Panc1 (cell line): ENCODE measurements at regions not wholly inside any gene's neighbourhood (a gene's known extent, or its start where the extent isn't known, plus 50 kb on each side); places are given as distances from the start of the nearest gene placed in this dataset.

ENCODE experiments used
- ATAC-seq: fragments of 200-7000 bp; cut with Tn5 transposase; 2 replicates; pipeline ENCODE4 v1.9.1; 2020; ENCODE audit warnings: mild to moderate bottlenecking, moderate library complexity
- BruUV-seq: library from RNA; stranded (reverse); fragments of 400-500 nt; replicated peaks from 2 replicates; lab custom pipeline; 2021; lab: Mats Ljungman, UMichigan
- CTCF ChIA-PET: fragments of 300-600 bp; sonication (Branson Sonifier 250); formaldehyde crosslinking; loops from one replicate; lab custom pipeline; 2022; ENCODE audit warnings: antibody characterized with exemption; lab: Charles Lee
- POLR2A ChIA-PET: fragments of 300-600 bp; sonication (Branson Sonifier 250); formaldehyde crosslinking; loops from one replicate; lab custom pipeline; 2022; ENCODE audit warnings: antibody characterized with exemption; lab: Charles Lee
- DNase-seq: peaks from one replicate; pipeline ENCODE4 v3.0.0-alpha.2; 2010; ENCODE audit warnings: low read depth, low spot score
- H3K27ac ChIP-seq: 2 replicates; pipeline ENCODE4 v1.5.1; 2011; ENCODE audit warnings: mild to moderate bottlenecking, low read length, inconsistent platforms
- H3K27me3 ChIP-seq: fragments of 200-500 bp; sonication (Bioruptor generic); 2 replicates; pipeline ENCODE4 v1.6.0; 2014; ENCODE audit warnings: low read length, inconsistent platforms; ENCODE audit not compliant: control insufficient read depth, insufficient read depth
- H3K36me3 ChIP-seq: fragments of 200-500 bp; sonication (Bioruptor generic); 2 replicates; pipeline ENCODE4 v1.5.1; 2014; ENCODE audit warnings: inconsistent platforms, mild to moderate bottlenecking, low read length, moderate library complexity; ENCODE audit not compliant: control insufficient read depth, insufficient read depth
- H3K4me1 ChIP-seq: 2 replicates; pipeline ENCODE4 v1.5.1; 2011; ENCODE audit warnings: inconsistent platforms, mild to moderate bottlenecking, low read length, moderate library complexity; ENCODE audit not compliant: control insufficient read depth, insufficient read depth
- H3K4me3 ChIP-seq, 2 experiments: 2 replicates each; pipeline ENCODE4 v1.5.1; 2011 to 2012; ENCODE audit warnings: low read depth in 2 of 2, low read length in 2 of 2, mild to moderate bottlenecking in 2 of 2, inconsistent platforms in 1 of 2, moderate library complexity in 1 of 2
- H3K9me3 ChIP-seq: fragments of 200-500 bp; sonication (Bioruptor generic); 2 replicates; pipeline ENCODE4 v1.5.1; 2014; ENCODE audit warnings: low read depth, mild to moderate bottlenecking, inconsistent platforms, low read length, moderate library complexity; ENCODE audit not compliant: control insufficient read depth, insufficient read depth
- POLR2AphosphoS5 ChIP-seq: IDR thresholded peaks from 2 replicates; pipeline ENCODE4 v1.6.1; 2012; ENCODE audit warnings: mild to moderate bottlenecking, low read depth, low read length, moderate library complexity
- REST ChIP-seq, 2 experiments: IDR thresholded peaks; 2 replicates each; pipeline ENCODE4 v1.6.1; 2011 to 2012; ENCODE audit warnings: low read depth in 2 of 2, control low read depth in 1 of 2, low read length in 1 of 2, mild to moderate bottlenecking in 1 of 2, moderate library complexity in 1 of 2; ENCODE audit not compliant: insufficient read depth in 1 of 2
- SIN3A ChIP-seq: IDR thresholded peaks from 2 replicates; pipeline ENCODE4 v1.6.1; 2012; ENCODE audit warnings: low read depth, mild to moderate bottlenecking, low read length, moderate library complexity, borderline replicate concordance; ENCODE audit not compliant: insufficient read depth
- TCF7L2 ChIP-seq: IDR thresholded peaks from 2 replicates; pipeline ENCODE4 v1.6.1; 2011; ENCODE audit warnings: mild to moderate bottlenecking, low read depth, low read length, inconsistent platforms
- in situ Hi-C: cut with HindIII; loops from 2 replicates; pipeline ENCODE4 v1.10.0; 2016; ENCODE audit warnings: low sequenced_read_pairs, low pct_unique_long_range_greater_than_20kb
- intact Hi-C: fragments of 100-400 bp; cut with micrococcal nuclease; formaldehyde crosslinking; loops from one replicate; pipeline ENCODE4 v1.10.0; 2022; ENCODE audit not compliant: unreplicated experiment
- TF ChIP-seq, protein P1 (sequence below): fragments of 450-650 bp; IDR thresholded peaks from 2 replicates; pipeline ENCODE4 v1.5.1; 2017; ENCODE audit warnings: mild to moderate bottlenecking

DNA sequence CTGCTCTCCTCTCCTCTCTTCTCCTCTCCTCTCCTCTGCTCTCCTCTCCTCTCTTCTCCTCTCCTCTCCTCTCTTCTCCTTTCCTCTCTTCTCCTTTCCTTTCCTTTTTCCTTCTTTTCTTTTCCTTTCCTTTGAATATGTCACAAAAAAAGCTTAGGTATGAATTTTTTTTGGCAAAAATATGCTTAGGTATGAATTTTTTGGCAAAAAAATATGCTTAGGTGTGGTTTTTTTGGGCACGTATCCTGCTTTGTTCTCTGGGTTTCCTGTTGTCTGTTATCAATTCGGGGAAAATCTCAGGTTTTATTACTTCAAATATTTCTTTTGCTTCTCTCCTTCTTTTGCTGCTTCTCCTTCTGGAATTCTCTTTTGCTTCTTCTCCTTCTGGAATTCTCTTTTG, 155.5 kb upstream of the PMEPA1 start:
- ChIA-PET CTCF (no interaction called here), POLR2A (no interaction called here)
- Histone ChIP-seq H3K9me3 (no peaks in the 10 kb centered on the region), H3K4me1 (no peaks in the 10 kb centered on the region), H3K27me3 (no peaks in the 10 kb centered on the region), H3K36me3 (no peaks in the 10 kb centered on the region), H3K27ac (no peak overlapping the region), H3K4me3 (no peak overlapping the region)
- in situ Hi-C loops (no loop called here), intact Hi-C loops (no loop called here)
- no peak for DNase-seq
- BruUV-seq, result no TSS peak
- TF ChIP-seq POLR2AphosphoS5, result no peak
- no peak for TF ChIP-seq TCF7L2
- no peak for TF ChIP-seq SIN3A
- TF ChIP-seq REST (IDR thresholded peaks at IDR 0.05; ENCODE audit: insufficient read depth in 1 of 2, low read depth in 2 of 2, low read length in 1 of 2), result no peak
- TF ChIP-seq, protein P1, sequence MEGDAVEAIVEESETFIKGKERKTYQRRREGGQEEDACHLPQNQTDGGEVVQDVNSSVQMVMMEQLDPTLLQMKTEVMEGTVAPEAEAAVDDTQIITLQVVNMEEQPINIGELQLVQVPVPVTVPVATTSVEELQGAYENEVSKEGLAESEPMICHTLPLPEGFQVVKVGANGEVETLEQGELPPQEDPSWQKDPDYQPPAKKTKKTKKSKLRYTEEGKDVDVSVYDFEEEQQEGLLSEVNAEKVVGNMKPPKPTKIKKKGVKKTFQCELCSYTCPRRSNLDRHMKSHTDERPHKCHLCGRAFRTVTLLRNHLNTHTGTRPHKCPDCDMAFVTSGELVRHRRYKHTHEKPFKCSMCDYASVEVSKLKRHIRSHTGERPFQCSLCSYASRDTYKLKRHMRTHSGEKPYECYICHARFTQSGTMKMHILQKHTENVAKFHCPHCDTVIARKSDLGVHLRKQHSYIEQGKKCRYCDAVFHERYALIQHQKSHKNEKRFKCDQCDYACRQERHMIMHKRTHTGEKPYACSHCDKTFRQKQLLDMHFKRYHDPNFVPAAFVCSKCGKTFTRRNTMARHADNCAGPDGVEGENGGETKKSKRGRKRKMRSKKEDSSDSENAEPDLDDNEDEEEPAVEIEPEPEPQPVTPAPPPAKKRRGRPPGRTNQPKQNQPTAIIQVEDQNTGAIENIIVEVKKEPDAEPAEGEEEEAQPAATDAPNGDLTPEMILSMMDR, result no peak
- no peak for ATAC-seq

DNA sequence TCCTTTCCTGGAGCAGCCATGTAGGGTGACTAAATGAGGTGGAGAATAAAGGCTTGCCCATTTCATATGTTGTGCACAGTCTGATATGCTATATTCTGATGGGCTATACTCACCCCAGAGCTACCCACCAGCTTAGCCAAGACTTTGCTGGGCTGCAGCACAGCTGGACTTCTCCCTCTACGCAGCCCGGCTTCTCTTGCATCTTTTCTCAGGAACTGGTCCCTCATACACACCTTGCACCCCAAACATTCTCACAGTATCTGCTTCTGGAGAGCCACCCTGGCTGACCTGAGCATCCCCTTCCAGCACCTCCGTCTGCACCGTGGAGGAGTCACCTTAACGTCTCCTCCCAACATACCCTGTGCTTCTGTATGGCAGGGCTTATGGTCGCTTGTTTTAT, 150.8 kb upstream of the PMEPA1 start:
- Histone ChIP-seq H3K4me3 (no peak overlapping the region), H3K36me3 (no peaks in the 10 kb centered on the region), H3K27ac (no peak overlapping the region), H3K27me3 (no peaks in the 10 kb centered on the region), H3K9me3 (no peaks in the 10 kb centered on the region), H3K4me1 (no peaks in the 10 kb centered on the region)
- TF ChIP-seq TCF7L2 (no peak), POLR2AphosphoS5 (no peak), SIN3A (no peak), REST (IDR thresholded peaks at IDR 0.05; ENCODE audit: insufficient read depth in 1 of 2, low read depth in 2 of 2, low read length in 1 of 2) (no peak)
- TF ChIP-seq, protein P1, result no peak
- ATAC-seq (no peak), DNase-seq (no peak)
- ChIA-PET CTCF (no interaction called here), POLR2A (no interaction called here)
- intact Hi-C loops, result no loop called here
- no TSS peak for BruUV-seq
- in situ Hi-C loops, result no loop called here
